Stimulated activated CD4-positive, alpha-beta T cell treated with anti-CD3 and anti-CD28 coated beads, Interleukin-2, amount 100 ng/mL, for 24 hours (primary cell): ENCODE measurements at regions not wholly inside any gene's neighbourhood (a gene's known extent, or its start where the extent isn't known, plus 50 kb on each side); places are given as distances from the start of the nearest gene placed in this dataset.
"Not testable (repeated sequence)": the region's sequence is repeated elsewhere in the genome, so short reads cannot be mapped to it uniquely, and the experiment has no call there.

Experiments used
- DNase-seq, 2 donors: peaks; one replicate each; pipeline ENCODE4 v3.0.0-alpha.2; 2020

DNA sequence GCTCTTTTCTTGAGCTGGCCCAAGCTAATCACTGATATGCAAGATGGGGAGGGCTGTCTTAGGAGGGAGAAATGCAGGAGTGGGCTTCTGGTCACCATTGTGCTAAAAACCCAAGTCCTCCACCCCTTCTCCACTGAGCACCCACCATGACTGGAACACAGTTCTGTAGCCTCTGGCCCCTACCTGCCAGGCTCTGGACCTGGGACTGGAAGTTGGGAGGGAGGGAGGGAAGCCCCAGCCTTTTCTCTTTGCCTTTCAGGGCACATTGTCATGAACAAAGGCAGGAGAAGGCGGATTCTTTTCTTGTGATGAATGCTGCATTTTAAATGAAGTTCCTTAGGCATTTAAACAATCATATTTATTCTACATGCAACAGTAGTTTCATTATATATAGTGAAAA lies 559.1 kb upstream of the TRPC7 start:
- DNase-seq = no peak

DNA sequence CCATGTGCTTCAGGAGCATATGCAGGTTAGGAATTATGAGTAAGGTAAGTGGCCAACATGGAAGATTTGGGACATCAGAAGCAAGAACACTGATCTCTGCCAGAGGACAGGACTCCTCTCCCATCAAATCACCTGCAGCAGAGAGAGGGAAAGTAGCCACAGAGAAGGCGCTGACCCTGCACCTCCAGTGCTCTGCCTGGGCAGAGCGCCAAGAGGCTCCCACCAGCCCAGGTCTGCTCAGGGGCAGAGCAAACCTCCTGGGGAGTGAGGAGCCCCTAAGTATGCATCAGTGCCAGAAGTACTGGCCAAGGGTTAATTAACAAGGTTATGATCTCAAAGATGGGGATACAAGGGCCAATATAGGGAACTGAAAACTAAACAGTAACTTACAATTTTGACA lies 545.3 kb upstream of the TRPC7 start:
- DNase-seq = no peak

DNA sequence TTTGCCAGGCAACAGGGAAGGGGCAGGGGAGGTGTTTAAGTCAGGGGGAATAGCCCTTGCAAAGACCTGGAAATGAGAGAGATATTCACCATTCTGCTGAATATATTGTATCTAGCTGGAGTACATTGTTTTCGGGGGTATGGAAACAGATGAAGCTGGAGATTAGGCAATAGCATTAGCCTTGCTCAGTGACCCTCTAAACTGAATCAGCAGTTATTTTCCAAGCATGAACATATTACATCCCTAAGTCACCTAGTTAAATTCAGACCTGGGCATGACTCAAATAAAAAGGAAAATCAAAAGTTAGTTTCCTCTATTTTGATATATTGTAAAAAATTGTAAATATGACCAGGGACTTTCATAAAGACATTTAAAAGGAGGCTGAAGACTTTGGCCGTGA lies 544.6 kb upstream of the TRPC7 start:
- no peak for DNase-seq

DNA sequence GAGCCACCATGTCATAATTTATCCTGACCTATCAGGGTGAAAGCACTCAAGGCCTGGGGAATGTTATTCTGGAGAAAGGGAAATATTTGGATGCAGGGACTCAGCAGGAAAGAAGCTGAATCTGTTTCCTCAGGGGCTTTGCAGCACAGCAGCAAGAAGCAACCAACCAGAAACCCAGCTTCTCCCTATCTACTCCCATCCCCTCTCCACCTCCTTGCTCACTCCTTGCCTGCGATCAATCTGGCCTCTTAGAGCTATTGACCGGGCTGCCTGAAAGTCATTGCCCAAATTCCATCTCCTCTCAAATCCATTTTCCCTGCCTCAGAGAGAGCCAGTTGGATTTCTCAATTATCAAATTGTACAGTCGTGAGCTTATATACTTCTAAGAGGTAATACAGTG lies 542.0 kb upstream of the TRPC7 start:
- no peak for DNase-seq

DNA sequence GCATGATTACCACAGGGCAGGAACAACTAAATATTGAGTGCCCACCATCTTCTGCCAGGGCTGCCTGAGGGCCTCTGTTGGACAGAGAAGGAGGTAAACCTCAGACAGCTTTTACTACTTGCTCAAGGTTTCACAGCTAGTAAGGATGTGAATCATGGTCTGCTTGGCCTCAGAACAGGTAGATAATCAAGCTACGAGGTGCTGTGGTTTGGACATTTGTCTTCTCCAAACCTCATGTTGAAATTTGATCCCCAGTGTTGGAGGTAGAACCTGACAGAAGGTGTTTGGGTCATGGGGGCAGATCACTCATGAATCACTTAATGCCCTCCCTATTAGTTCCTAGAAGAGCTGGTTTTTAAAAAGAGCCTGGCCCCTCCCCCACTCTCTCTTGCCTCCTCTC lies 541.2 kb upstream of the TRPC7 start:
- no peak for DNase-seq

DNA sequence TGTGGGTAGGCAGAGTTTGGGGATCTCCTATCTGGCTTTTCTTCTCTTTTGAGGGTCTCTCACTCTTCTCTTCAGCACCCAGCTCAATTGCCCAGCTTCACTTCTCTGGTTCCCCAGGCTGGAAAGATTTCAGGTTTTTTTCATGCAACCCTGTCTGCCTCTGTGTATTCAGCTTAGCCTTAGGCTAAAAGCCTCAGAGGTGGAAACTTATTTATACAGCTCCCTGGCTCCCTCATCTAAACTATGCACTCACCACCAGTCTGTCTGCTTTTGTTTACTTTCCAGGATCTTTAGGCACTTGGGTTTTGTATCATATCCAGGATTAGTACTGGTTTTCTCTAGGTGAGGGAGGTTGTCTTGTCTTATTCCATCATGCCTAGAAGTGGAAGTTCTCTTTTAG lies 540.2 kb upstream of the TRPC7 start:
- DNase-seq = no peak

DNA sequence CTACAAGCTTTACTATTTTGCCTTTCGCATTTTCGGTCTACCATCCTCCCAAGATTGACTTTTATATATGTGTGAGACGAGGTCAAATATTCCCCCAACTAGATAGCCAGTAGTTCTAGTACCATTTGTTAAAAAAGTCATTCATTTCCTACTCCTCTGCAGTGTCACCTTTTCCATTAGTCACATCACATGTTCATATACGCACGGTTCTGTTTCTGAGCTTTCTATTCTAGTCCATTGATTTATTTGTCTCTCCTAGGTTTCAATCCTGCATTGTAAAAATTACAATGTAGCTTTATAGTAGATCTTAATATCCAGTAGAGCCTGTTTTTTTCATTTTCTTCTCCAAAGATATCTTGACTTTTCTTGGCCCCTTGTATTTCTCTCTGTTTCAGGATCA lies 528.7 kb upstream of the TRPC7 start:
- DNase-seq = no peak

DNA sequence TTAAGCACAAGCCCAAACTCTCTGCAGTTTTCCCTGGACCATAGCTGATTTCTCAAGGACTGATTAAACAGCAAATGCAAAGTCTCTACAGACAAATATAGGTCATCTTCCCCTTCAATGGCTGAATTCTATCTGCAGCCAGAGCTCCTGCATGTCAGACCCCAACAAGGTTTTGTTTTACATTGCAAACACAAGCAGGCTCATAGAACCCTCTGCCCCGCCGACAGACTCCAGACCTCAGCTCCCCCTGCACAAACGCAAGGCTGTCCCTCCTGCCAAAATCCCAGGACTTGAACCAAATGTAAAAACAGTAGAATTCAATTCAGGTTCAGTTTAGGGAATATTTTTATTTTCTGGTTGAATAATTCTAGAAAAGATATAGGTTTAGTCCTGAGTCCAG lies 526.7 kb upstream of the TRPC7 start:
- no peak for DNase-seq

DNA sequence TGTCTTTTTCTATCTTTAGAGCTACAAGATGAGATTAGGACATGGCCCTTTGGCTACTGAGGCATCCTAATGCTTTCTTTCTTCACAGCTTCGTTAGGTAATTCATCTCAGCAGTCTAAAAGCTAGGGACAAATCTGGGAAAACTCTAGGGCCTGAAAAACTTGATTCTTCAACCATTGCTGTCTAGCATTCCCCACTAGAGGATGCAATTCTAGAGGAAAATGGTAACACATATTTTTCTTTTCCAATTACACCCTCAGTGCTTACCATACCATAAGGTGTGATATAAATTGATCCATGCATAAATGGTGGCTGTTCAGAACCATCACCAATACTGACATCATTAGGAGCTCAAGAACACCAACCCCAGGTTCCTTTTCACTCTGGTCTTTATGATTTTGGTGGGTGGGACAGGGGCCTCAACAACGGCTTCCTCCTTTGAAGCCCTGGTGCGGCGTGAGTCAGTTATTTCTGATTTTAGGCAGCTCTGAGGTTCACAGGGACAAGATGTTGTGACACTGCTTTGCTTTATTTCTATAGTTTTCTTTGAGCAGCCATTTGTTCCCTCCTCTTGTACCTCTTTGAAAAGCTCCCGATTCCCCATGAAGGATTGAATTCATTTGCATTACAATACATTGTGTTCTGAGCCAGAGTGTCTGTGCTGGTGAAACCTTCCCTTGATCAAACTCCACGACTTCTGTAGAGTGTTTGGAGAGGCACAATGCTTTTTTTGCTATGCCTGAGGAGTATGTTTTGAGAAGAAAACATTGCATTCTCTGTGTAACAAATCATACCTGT lies 526.0 kb upstream of the TRPC7 start:
- DNase-seq = no peak

DNA sequence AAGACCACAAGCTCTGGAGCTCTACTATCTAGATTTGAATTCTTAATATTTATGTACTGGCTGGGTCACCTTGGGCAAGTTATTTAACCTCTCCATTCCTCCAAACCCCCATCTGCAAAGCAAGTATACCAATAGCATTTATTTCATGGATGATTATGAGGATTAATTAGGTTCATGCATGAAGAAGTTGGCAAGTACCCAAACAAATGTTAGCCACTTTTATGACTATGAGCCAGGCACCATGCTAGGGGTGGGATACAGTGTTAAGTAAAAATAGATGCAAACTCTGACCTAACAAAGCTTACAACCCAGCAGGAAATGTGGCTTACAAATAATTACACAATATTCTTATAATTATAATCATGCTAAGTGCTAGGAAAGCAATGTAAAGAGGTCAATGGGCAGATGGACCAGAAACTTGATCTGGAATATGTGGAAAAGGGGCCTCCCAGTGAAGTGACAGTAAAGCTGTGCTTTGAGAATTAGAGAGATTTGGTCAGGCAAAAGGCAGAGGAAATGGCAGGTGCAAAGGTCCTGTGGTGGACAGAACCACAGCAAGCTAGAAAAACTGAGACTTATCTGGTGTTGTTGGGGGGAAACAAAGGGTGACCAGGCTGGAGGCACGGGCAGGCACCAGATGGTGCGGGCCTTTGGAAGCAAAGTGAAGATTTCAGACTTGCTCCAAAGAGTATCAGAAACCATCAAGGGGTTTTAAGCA lies 525.2 kb upstream of the TRPC7 start:
- no peak for DNase-seq

DNA sequence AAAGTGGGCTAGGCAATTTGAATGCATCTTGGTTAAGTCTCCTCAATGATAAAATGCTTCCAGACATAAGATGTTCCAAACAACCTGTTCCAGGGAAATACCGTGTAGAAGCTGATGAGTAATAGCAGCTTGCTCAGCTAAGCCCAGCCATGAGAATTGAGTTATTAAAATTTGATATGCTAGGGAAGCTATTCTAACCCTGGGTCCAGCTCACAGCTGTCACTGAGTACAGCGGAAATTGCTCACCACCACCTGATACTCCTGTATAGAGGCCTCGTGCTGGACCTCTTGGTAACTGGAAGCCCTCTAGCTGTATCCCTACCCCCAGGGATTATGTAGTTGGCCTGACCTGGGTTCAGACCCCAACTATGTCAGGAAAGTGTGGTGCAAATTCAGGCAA lies 521.3 kb upstream of the TRPC7 start:
- no peak for DNase-seq

DNA sequence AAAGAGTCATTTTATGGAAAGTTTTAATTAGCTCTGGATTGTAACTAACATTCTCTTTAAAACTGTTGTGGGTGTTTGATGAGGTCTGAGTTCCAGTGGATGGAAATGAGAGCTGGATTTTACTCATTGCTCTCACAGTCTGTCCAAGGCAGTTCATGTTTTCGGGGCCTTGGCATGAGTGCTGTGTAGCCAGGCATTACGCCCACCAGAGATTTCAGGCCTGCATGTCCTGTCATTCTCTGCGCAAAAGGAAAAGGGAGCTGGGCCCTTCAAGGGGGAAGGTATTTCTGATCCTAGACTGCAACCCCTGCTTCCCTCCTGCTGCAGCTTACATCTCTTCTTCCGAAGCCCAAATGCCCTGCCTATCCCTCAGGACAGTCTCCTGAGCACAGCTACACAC lies 499.6 kb upstream of the TRPC7 start:
- DNase-seq = no peak

DNA sequence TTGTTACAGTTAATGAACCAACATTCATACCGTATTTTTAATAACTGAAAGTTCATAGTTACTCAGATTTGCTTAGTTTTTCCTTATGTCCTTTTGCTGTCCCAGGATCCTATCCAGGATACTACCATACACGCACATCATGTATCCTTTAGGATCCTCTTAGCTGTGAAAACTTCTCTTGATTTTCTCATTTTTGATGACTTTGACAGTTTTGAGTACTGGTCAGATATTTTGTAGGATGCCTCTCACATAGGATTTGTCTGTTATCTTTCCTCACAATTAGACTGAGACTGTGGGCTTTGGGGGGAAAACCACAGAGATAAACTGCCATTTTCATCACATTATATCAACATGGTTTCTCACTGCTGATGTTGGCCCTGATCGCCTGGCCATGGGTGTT lies 491.3 kb upstream of the TRPC7 start:
- no peak for DNase-seq

DNA sequence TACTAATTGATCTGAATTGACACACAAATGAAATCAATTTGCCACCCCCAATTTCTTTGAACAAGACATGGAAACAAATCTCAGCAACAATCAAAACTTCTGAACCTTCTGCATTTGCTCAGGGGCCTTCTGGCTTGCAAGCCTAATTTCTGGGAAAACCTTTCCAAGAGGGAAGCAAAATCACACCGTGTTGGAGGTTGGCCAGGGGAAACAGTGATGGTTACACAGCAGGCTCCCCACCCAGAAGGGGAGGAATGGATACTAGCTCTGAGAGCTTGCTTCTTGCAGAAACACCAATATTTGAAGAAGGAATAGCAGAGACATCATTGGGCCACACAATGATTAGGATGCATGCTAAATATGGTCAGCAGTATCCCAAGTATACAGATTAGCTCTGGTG lies 488.6 kb upstream of the TRPC7 start:
- no peak for DNase-seq

DNA sequence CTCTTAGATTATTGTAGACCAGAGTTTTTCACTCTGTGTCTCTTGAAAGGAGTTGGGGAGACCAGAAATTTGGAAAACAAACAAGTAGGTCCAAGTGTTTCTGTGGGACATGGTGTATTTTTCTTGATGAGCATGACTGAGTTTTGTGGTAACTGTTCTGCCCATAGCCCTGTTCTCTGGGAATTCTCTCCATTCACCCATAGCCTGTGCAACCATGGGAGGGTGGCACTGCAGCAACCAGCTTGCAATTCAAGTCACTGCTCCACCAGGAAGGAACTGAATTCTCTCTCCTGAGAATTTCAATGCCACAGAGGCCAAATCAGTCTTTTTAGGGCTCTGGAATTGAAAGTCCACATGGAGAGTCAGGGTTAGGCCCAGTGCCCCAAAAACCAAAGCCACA lies 475.3 kb upstream of the TRPC7 start:
- no peak for DNase-seq

DNA sequence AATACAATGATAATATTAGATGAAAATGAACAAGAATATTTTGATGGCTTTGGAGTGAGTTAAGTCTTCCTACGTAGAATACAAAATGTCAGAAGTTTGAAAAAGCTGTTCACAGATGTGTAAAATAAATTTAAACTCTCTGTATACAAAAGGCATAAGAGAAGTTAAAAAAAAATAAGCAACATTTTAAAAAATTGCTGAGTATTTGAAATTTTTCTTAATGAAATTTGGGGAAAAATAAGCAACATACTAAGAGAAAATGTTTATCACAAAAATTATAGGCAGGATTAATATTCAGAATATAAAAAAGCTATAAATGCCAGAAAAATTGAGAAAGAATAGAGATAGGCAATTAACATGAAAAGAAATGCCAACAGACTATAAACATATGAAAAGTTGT lies 470.7 kb upstream of the TRPC7 start:
- no peak for DNase-seq

DNA sequence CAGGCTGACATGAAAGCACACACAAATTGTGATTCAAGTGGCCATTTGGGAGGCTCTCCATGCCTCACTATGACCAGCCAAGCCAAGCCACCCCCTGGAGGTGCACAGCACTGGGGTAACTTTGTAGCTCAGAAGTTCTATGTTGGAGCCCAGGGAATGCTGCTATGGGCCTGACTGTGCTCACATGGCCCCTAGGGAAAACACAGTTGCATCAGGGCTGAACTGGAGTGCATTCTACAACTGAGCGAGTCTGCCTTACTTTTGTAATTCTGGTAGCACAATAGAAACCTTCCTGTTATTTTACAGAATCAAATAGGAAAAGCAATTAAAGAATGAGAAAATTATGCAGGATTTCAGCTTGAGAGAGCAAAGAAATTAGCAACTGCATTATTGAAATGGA lies 455.5 kb upstream of the TRPC7 start:
- DNase-seq = no peak

DNA sequence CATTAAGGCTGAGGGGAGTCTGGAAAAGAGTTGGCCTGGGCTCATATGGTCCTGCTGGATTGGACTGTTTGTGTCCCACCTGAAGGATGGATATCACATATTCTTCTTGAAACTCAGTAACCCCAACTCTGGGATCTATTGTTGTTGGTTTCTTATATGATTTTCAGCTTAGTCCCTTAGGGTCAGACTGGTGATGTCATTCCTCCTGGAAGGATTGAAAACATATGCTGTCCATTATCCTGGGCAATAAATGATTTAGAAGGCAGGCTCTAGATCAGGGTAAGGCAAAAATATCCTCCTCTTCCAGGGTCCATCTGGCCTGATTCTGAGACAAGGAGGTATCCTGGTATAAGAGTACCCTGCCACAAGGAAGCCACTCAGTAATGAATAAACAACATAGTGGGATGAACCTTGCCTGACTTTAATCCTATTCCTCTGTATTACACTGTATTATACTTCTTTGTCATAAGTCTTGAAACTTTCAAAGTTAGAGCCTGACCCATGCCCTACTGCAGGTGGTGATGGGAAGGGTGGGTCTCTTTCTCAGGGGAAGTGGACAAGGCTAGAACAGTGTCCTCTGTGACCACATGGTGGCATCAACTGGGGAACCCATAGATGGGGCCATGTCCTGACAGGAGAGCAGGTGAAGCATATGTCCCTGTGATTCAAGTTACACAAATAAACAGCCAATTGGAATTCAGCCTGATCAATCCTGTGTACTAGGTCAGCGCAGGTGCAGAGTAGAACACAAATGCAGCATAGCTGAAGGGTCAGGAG lies 454.4 kb upstream of the TRPC7 start:
- no peak for DNase-seq

DNA sequence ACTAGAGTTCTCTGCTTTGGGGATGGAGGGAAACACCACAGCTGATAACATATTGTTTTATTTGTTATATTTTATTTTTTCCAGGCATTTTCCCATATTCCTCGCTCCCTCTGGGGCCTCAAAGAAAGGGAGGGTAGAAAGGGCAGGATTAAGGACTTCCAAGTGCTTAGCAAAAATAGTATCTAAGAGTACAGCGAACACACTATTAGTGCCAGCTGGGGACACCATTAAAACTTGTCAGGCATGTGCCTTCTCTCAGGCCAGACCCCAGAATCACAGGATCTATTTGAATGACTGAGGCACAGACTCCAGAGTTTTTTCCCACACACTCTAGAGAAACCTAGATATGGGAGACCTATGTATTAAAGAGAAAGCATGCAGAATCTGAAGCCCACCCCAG lies 451.0 kb upstream of the TRPC7 start:
- no peak for DNase-seq

DNA sequence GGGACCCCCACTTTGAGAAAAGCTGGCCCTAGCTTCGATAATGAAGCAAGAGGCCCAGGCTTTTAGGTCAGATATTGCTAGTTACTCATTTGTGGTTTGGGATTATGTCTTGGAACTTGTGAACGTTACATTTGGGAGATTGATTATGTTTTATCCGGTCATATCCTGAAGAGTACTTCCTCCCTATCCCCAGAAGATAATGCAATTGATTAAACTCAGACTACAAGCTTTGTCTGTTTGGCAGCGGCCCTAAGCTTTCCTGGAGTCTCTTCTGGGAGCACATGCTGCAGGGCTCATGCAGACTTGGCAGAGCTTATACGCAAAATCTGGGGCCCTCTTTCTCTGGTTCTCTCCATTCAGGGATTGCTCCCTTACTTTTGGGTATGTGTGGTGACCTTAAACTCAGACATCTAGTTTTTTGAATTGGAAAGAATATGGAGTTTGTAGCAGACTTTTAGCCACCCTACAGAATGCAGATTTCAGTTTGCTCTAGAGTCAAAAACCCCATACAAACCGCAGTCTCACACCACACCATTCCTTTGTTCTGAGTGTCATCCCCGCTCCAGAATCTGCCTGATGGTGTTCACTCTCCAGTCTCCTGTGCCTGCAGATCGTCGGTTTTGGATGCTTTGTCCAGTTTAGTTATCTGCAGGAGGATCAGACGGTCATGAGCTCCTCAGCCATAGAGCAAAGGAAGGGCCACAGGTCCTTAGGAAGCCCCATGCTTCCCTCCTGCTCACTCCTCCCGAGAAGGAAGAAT lies 449.5 kb upstream of the TRPC7 start:
- DNase-seq = no peak

DNA sequence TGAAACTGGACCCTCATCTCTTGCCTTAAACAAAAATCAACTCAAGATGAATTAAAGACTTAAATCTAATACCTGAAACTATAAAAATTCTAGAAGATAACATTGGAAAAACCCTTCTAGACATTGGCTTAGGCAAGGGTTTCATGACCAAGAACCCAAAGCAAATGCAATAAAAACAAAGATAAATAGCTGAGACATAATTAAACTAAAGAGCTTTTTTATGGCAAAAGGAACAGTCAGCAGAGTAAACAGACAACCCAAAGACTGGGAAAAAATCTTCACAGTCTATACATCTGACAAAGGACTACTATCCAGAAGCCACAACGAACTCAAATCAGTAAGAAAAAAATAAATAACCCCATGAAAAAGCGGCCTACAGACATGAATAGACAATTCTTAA lies 446.9 kb upstream of the TRPC7 start:
- DNase-seq = not testable (repeated sequence)

DNA sequence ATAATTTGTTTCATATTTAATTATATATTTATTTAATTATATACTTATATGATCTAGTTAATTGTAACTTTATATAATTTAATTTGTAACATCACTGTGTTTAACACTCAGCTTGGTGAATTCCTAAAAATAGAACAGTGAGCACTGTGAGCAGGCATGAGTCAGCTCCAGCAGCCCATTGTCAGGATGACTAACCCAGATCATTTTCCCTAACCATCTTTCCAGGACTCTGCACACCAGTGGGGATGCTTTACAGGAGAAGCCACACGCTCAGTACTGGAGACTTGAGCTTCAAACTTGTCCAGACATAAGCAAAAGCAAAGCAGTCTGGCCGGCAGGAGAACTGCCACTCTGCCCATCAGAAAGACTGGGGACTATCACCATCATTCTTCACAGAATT lies 446.2 kb upstream of the TRPC7 start:
- no peak for DNase-seq

DNA sequence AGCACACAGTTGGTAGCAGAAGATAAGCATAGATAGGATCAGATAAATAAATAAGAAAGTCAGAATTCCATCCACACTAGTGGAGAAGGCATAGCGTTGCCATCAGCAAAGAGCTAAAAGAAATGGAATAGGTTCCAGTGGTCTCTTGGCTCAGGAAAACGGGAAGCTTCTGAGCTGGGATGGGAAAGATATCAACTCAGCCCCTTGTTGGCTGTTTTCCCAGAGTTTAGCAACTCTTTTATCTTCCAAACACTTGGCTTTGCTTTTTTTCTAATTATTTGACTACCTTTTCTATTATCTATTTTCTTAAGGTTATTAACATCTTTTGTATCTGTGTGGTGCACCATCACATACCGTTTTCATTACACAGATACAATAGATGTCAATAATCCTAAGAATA lies 445.7 kb upstream of the TRPC7 start:
- no peak for DNase-seq
